HCT116 (cell line): ENCODE measurements at regions not wholly inside any gene's neighbourhood (a gene's known extent, or its start where the extent isn't known, plus 50 kb on each side); places are given as distances from the start of the nearest gene placed in this dataset.

Experiments
- ATAC-seq: fragments of 200-7000 bp; cut with Tn5 transposase; 2 replicates; pipeline ENCODE4 v1.9.1; 2020; ENCODE audit warnings: mild to moderate bottlenecking, moderate library complexity
- BruUV-seq: library from RNA; stranded (reverse); fragments of 400-500 nt; replicated peaks from 2 replicates; lab custom pipeline; 2021; lab: Mats Ljungman, UMichigan
- CTCF ChIA-PET: fragments of 300-600 bp; sonication (Branson Sonifier 250); formaldehyde crosslinking; loops from one replicate; lab custom pipeline; 2021; ENCODE audit warnings: antibody characterized with exemption; lab: Charles Lee
- POLR2A ChIA-PET: fragments of 300-600, 350-600 bp; sonication (Branson Sonifier 250); formaldehyde crosslinking; loops from one replicate; lab custom pipeline; 2021; ENCODE audit warnings: antibody characterized with exemption; lab: Charles Lee
- RAD21 ChIA-PET, 2 experiments: fragments of 300-600 bp; sonication (Branson Sonifier 250); formaldehyde crosslinking; loops; one replicate each; lab custom pipeline; 2023; ENCODE audit warnings: low total read pairs in 2 of 2; ENCODE audit not compliant: uncharacterized antibody in 2 of 2, unreplicated experiment in 2 of 2, low non-redundant PET in 1 of 2; lab: Charles Lee
- DNase-seq: peaks from one replicate; pipeline ENCODE4 v3.0.0-alpha.2; 2010; ENCODE audit warnings: low read depth, low spot score
- H2AFZ ChIP-seq: fragments of 200-600 bp; shearing (Covaris generic), sonication (generic); 2 replicates; pipeline ENCODE4 v1.6.1; 2017; ENCODE audit warnings: low read depth, mixed run types, mixed read lengths, antibody characterized with exemption, low read length; ENCODE audit not compliant: poor library complexity, severe bottlenecking
- H3K27ac ChIP-seq: 2 replicates; pipeline ENCODE4 v1.5.1; 2012; ENCODE audit warnings: low read depth, low read length
- H3K27me3 ChIP-seq: fragments of 200-600 bp; sonication (generic); 2 replicates; pipeline ENCODE4 v1.6.1; 2016; ENCODE audit warnings: mixed run types, low read length, mixed read lengths; ENCODE audit not compliant: insufficient read depth
- H3K36me3 ChIP-seq, 2 experiments: fragments of 200-500 bp in 1 of 2; fragments of 200-600 bp in 1 of 2; sonication (Bioruptor generic) in 1 of 2; sonication (generic) in 1 of 2; 2 replicates each; pipeline versions ENCODE4 v1.5.1 to v1.6.1; 2014 to 2016; ENCODE audit warnings: low read length in 2 of 2, inconsistent platforms in 1 of 2, mixed read lengths in 1 of 2, mixed run types in 1 of 2; ENCODE audit not compliant: insufficient read depth in 2 of 2, control insufficient read depth in 1 of 2
- H3K4me1 ChIP-seq, 2 experiments: fragments of 200-600 bp in 1 of 2; sonication (generic) in 1 of 2; 2 replicates each; pipeline versions ENCODE4 v1.5.1 to v1.6.1; 2012 to 2017; ENCODE audit warnings: low read length in 2 of 2, inconsistent platforms in 1 of 2, mild to moderate bottlenecking in 1 of 2, mixed read lengths in 1 of 2, mixed run types in 1 of 2, moderate library complexity in 1 of 2; ENCODE audit not compliant: insufficient read depth in 2 of 2, control insufficient read depth in 1 of 2
- H3K4me2 ChIP-seq: fragments of 200-600 bp; sonication (generic); 2 replicates; pipeline ENCODE4 v1.6.1; 2017; ENCODE audit warnings: mixed run types, low read length, mixed read lengths
- H3K4me3 ChIP-seq, 2 experiments: fragments of 200-600 bp in 1 of 2; sonication (generic) in 1 of 2; replicated peaks in 1 of 2; 2 replicates each; pipeline ENCODE4 v1.5.1; 2011 to 2016; ENCODE audit warnings: low read length in 2 of 2, control low read depth in 1 of 2, low read depth in 1 of 2, mild to moderate bottlenecking in 1 of 2, mixed read lengths in 1 of 2, mixed run types in 1 of 2
- H3K79me2 ChIP-seq: fragments of 200-600 bp; sonication (generic); 2 replicates; pipeline ENCODE4 v1.6.1; 2017; ENCODE audit warnings: mild to moderate bottlenecking, mixed run types, low read length, moderate library complexity, mixed read lengths; ENCODE audit not compliant: insufficient read depth
- H3K9ac ChIP-seq: fragments of 200-600 bp; sonication (generic); 2 replicates; pipeline ENCODE4 v1.6.1; 2016; ENCODE audit warnings: low read length, mixed read lengths
- H3K9me2 ChIP-seq: fragments of 200-600 bp; sonication (generic), shearing (Covaris generic); 2 replicates; pipeline ENCODE4 v1.6.1; 2017; ENCODE audit warnings: mixed run types, mild to moderate bottlenecking, moderate library complexity; ENCODE audit not compliant: insufficient read depth
- H3K9me3 ChIP-seq, 2 experiments: fragments of 200-500 bp in 1 of 2; fragments of 200-600 bp in 1 of 2; sonication (Bioruptor generic) in 1 of 2; sonication (generic) in 1 of 2; 2 replicates each; pipeline ENCODE4 v1.6.1; 2014 to 2017; ENCODE audit warnings: low read length in 2 of 2, mixed read lengths in 2 of 2, inconsistent platforms in 1 of 2, low read depth in 1 of 2, mild to moderate bottlenecking in 1 of 2, mixed run types in 1 of 2, moderate library complexity in 1 of 2; ENCODE audit not compliant: control insufficient read depth in 1 of 2, insufficient read depth in 1 of 2
- H4K20me1 ChIP-seq: fragments of 200-600 bp; sonication (generic), shearing (Covaris generic); 2 replicates; pipeline ENCODE4 v1.6.1; 2017; ENCODE audit warnings: mixed run types, mild to moderate bottlenecking, moderate library complexity; ENCODE audit not compliant: insufficient read depth
- CEBPB ChIP-seq: IDR thresholded peaks from 2 replicates; pipeline ENCODE4 v1.6.1; 2012; ENCODE audit warnings: low read depth
- ELF1 ChIP-seq: IDR thresholded peaks from 2 replicates; pipeline ENCODE4 v1.6.1; 2012; ENCODE audit warnings: low read depth, borderline replicate concordance
- EZH2 ChIP-seq: fragments of 200-600 bp; sonication (generic); IDR thresholded peaks from 2 replicates; pipeline ENCODE4 v1.6.1; 2017; ENCODE audit warnings: antibody characterized with exemption, mixed run types
- EZH2phosphoT487 ChIP-seq: fragments of 200-600 bp; IDR thresholded peaks from 2 replicates; pipeline ENCODE4 v1.6.1; 2018; ENCODE audit warnings: antibody characterized with exemption, borderline replicate concordance
- FOSL1 ChIP-seq: IDR thresholded peaks from 2 replicates; pipeline ENCODE4 v1.6.1; 2012; ENCODE audit warnings: low read depth
- JUND ChIP-seq: IDR thresholded peaks from 2 replicates; pipeline ENCODE4 v1.6.1; 2012
- RAD21 ChIP-seq: IDR thresholded peaks from 2 replicates; pipeline ENCODE4 v1.6.1; 2012; ENCODE audit warnings: low read depth, mild to moderate bottlenecking
- REST ChIP-seq: IDR thresholded peaks from 2 replicates; pipeline ENCODE4 v1.6.1; 2012; ENCODE audit warnings: low read depth
- SP1 ChIP-seq: IDR thresholded peaks from 2 replicates; pipeline ENCODE4 v1.6.1; 2012; ENCODE audit warnings: low read depth
- SRF ChIP-seq: IDR thresholded peaks from 2 replicates; pipeline ENCODE4 v1.6.1; 2012; ENCODE audit warnings: low read depth
- TCF7L2 ChIP-seq: IDR thresholded peaks from 2 replicates; pipeline ENCODE4 v1.7.0; 2011; ENCODE audit warnings: borderline replicate concordance, inconsistent platforms; ENCODE audit not compliant: insufficient read depth, insufficient read length; ENCODE audit errors: extremely low read depth
- YY1 ChIP-seq: IDR thresholded peaks from 2 replicates; pipeline ENCODE4 v1.6.1; 2011; ENCODE audit warnings: low read length, low read depth, moderate library complexity, mild to moderate bottlenecking; ENCODE audit not compliant: insufficient replicate concordance; ENCODE audit errors: extremely low read depth
- ZFX ChIP-seq: fragments of 450-650 bp; IDR thresholded peaks from 2 replicates; pipeline ENCODE4 v1.6.1; 2017
- intact Hi-C: fragments of 100-400 bp; cut with micrococcal nuclease; formaldehyde crosslinking; loops from 2 replicates; pipeline ENCODE4 v1.10.0; 2022
- TF ChIP-seq, protein P1 (sequence below): IDR thresholded peaks from 2 replicates; pipeline ENCODE4 v1.6.1; 2011; ENCODE audit warnings: mild to moderate bottlenecking, low read length, moderate library complexity; ENCODE audit not compliant: insufficient replicate concordance; ENCODE audit errors: extremely low read depth
- TF ChIP-seq, protein P2 (sequence below): IDR thresholded peaks from 2 replicates; pipeline ENCODE4 v1.6.1; 2012
- TF ChIP-seq, protein P3 (sequence below), 3 experiments: fragments of 200-600 bp in 1 of 3; sonication (generic) in 1 of 3; IDR thresholded peaks in 2 of 3; conservative IDR thresholded peaks in 1 of 3; 2 replicates each; pipeline ENCODE4 v1.5.1; 2012 to 2017; ENCODE audit warnings: low read depth in 2 of 3, low read length in 2 of 3, antibody characterized with exemption in 1 of 3, borderline replicate concordance in 1 of 3, control low read depth in 1 of 3, mild to moderate bottlenecking in 1 of 3, mixed read lengths in 1 of 3, mixed run types in 1 of 3, moderate library complexity in 1 of 3; ENCODE audit not compliant: insufficient read depth in 1 of 3
- TF ChIP-seq, protein P4 (sequence below): IDR thresholded peaks from 2 replicates; pipeline ENCODE4 v1.6.1; 2012

DNA sequence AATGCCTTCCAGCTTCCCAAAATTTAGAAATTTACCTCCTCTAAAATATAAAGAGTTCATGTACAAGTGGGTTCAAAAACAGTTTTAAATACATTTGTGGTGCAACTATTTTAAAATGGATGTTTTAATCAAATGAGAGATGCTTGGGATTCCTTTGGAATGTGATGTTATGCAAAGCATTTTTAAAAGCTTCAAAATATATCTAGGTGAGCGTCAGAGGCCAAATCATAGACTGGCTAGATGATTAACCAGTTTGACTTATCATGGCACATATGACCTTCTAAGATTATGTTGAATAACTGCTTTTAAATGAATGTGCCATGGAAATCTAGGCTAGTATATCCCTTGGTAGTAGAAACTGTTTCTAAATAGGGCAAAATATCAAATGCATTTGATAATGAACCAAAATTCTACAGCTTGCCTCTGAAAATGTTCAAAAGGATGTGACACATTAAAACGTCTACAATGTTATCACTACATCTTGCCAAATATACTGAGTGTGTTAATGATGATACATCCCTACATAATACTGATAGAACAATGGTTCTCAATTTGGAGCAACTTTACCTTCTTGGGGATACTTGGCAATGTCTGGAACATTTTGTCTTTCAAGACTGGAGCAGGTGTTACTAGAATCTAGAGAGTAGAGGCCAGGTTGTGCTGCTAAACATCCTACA is 650.9 kb upstream of the ADGRL2 start:
- Histone ChIP-seq H3K36me3 (no peaks in the 10 kb centered on the region), H3K9me2 (no peaks in the 10 kb centered on the region), H3K27ac (no peak overlapping the region), H3K4me1 (no peaks in the 10 kb centered on the region), H3K27me3 (no peaks in the 10 kb centered on the region), H3K9ac (no peak overlapping the region), H3K4me3 (no peak overlapping the region), H2AFZ (no peak overlapping the region), H3K79me2 (no peaks in the 10 kb centered on the region), H4K20me1 (no peaks in the 10 kb centered on the region), H3K9me3 (no peaks in the 10 kb centered on the region), H3K4me2 (no peak overlapping the region)
- ATAC-seq, result no peak
- ChIA-PET POLR2A (no interaction called here), RAD21 (no interaction called here), CTCF (no interaction called here)
- intact Hi-C loops, result no loop called here
- DNase-seq, result no peak
- BruUV-seq, result no TSS peak
- TF ChIP-seq ELF1 (no peak), YY1 (no peak), EZH2phosphoT487 (no peak), FOSL1 (no peak), CEBPB (no peak), SRF (no peak), JUND (no peak), EZH2 (no peak), ZFX (no peak), SP1 (no peak), RAD21 (no peak), REST (no peak), TCF7L2 (no peak)
- TF ChIP-seq, protein P1, sequence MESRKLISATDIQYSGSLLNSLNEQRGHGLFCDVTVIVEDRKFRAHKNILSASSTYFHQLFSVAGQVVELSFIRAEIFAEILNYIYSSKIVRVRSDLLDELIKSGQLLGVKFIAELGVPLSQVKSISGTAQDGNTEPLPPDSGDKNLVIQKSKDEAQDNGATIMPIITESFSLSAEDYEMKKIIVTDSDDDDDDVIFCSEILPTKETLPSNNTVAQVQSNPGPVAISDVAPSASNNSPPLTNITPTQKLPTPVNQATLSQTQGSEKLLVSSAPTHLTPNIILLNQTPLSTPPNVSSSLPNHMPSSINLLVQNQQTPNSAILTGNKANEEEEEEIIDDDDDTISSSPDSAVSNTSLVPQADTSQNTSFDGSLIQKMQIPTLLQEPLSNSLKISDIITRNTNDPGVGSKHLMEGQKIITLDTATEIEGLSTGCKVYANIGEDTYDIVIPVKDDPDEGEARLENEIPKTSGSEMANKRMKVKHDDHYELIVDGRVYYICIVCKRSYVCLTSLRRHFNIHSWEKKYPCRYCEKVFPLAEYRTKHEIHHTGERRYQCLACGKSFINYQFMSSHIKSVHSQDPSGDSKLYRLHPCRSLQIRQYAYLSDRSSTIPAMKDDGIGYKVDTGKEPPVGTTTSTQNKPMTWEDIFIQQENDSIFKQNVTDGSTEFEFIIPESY, result no peak
- TF ChIP-seq, protein P2, sequence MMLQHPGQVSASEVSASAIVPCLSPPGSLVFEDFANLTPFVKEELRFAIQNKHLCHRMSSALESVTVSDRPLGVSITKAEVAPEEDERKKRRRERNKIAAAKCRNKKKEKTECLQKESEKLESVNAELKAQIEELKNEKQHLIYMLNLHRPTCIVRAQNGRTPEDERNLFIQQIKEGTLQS, result no peak
- TF ChIP-seq, protein P3, sequence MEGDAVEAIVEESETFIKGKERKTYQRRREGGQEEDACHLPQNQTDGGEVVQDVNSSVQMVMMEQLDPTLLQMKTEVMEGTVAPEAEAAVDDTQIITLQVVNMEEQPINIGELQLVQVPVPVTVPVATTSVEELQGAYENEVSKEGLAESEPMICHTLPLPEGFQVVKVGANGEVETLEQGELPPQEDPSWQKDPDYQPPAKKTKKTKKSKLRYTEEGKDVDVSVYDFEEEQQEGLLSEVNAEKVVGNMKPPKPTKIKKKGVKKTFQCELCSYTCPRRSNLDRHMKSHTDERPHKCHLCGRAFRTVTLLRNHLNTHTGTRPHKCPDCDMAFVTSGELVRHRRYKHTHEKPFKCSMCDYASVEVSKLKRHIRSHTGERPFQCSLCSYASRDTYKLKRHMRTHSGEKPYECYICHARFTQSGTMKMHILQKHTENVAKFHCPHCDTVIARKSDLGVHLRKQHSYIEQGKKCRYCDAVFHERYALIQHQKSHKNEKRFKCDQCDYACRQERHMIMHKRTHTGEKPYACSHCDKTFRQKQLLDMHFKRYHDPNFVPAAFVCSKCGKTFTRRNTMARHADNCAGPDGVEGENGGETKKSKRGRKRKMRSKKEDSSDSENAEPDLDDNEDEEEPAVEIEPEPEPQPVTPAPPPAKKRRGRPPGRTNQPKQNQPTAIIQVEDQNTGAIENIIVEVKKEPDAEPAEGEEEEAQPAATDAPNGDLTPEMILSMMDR (IDR thresholded peaks at IDR 0.05 in 2 of 3, conservative IDR thresholded peaks at IDR 0.05 in 1 of 3; ENCODE audit: borderline replicate concordance in 1 of 3, insufficient read depth in 1 of 3, low read depth in 2 of 3, low read length in 2 of 3), result no peak
- TF ChIP-seq, protein P4, sequence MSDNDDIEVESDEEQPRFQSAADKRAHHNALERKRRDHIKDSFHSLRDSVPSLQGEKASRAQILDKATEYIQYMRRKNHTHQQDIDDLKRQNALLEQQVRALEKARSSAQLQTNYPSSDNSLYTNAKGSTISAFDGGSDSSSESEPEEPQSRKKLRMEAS, result no peak
